ENCODE measurements at regions not wholly inside any gene's neighbourhood (a gene's known extent, or its start where the extent isn't known, plus 50 kb on each side); places are given as distances from the start of the nearest gene placed in this dataset.

DNA sequence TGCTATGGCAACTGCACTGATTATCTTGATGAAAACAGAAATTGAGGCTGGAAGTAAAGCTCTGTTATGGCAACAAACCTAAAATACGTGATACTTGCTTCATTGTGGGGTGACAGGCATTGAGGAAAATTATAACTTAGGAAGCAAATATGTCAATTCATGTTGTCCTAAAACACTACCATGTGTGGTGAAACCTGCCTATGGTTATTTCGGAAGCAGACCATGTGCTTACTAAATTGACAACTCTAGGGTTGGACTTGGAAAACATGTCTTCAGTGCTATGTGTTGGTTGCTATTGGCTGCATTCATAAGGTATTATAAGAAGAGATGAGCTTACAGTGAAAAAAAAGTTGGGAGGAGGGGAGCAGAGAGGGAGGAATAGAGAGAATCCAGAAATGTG is 55.0 kb upstream of the C14orf132 start:
- TF ChIP-seq, protein P1, sequence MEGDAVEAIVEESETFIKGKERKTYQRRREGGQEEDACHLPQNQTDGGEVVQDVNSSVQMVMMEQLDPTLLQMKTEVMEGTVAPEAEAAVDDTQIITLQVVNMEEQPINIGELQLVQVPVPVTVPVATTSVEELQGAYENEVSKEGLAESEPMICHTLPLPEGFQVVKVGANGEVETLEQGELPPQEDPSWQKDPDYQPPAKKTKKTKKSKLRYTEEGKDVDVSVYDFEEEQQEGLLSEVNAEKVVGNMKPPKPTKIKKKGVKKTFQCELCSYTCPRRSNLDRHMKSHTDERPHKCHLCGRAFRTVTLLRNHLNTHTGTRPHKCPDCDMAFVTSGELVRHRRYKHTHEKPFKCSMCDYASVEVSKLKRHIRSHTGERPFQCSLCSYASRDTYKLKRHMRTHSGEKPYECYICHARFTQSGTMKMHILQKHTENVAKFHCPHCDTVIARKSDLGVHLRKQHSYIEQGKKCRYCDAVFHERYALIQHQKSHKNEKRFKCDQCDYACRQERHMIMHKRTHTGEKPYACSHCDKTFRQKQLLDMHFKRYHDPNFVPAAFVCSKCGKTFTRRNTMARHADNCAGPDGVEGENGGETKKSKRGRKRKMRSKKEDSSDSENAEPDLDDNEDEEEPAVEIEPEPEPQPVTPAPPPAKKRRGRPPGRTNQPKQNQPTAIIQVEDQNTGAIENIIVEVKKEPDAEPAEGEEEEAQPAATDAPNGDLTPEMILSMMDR (IDR thresholded peaks at IDR 0.05; ENCODE audit: low read depth, low read length, poor library complexity, severe bottlenecking): no peak
- TF ChIP-seq EZH2phosphoT487 (IDR thresholded peaks at IDR 0.05; ENCODE audit: borderline replicate concordance, low read length): no peak

Data from DOHH2 (cell line).